ENCODE measurements at regions not wholly inside any gene's neighbourhood (a gene's known extent, or its start where the extent isn't known, plus 50 kb on each side); places are given as distances from the start of the nearest gene placed in this dataset.
A peak's percentile ranks its signal among the peaks of the same experiment; 100 is the strongest.

DNA sequence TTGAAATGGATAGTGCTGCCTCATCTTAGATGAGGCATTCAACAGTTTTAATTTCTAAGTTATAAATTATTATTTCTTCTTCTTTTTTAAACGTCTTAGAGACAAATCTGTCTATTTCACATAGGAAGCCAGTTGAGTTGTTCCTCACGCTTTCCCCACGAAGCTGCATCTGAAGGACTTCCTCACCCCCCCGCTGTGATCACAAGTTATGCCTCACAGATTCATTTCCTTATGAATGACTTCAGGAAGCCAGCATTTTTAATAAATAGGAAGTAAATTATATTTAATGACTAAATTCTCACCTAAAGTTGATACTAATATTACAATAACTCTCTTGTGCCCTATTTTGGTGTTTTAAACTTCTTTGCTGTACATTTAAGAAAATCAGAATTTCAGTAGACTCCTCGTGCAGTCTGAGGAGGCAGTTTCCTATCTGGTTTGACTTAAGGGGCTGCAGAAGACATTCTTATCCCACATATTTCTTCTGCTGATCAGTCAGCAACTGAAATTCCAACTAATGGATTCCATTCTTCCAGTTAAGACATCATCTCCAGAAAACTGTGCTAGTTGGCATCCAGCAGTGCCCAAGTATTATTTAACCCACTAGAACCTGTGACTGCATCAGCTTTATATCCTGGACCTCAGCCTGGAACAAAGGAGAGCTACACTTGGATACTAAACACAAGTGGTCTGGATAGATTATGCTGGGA lies 182.7 kb upstream of the CCN2 start:
- Histone ChIP-seq H3K9ac (ENCODE audit: insufficient read length, low read depth) (no peak overlapping the region), H3K4me1 (ENCODE audit: insufficient read depth, insufficient read length) (no peaks in the 10 kb centered on the region), H3K36me3 (ENCODE audit: insufficient read depth, insufficient read length, low read length) (no peaks in the 10 kb centered on the region), H3K4me3 (ENCODE audit: insufficient read length, low read depth) (no peak overlapping the region), H3K27me3 (ENCODE audit: insufficient read depth, insufficient read length) (no peaks in the 10 kb centered on the region), H3K9me3 (ENCODE audit: insufficient read depth, low read length) (no peaks in the 10 kb centered on the region)
- DNase-seq (ENCODE audit: low read depth, low spot score): no peak
- TF ChIP-seq ZNF274 (IDR thresholded peaks at IDR 0.05; ENCODE audit: low read depth, low read length) (no peak), SUZ12 (IDR thresholded peaks at IDR 0.05; ENCODE audit: extremely low read depth, insufficient read depth, insufficient read length) (no peak), YY1 (IDR thresholded peaks at IDR 0.05; ENCODE audit: insufficient read depth, insufficient read length) (no peak)

DNA sequence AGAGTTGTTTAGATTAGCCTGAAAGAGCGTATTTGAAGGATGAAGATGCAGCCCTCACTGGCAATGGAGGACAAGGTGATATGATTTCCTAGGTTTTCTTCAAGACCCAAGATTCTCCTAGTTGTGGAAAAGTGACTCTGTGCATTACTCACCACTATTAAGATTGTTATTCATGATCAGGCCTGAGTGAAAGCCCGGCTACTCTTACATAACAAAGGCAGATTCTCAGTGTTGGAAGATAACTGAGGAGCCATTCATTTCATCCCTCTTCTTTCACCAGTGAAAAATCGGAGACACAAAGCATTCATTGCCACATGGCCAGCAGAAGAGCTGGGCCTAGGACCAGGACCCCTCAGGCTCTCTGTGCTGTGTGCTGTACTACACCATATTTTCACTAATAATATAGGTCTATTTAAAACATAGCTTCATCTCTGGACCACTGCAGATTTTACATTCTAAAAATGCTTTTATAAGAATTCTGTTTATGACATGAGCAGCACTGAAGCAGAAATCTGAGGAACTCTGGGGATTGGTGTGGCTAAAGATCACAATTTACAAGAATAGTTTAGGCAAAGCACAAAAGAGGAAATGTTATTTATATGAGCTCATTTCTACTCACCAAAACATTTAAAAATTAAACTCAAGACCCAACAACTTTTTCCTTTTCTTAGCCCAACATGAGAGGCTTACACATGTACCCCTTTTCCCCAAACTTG lies 181.9 kb upstream of the CCN2 start:
- Histone ChIP-seq H3K4me1 (ENCODE audit: insufficient read depth, insufficient read length) (no peaks in the 10 kb centered on the region), H3K4me3 (ENCODE audit: insufficient read length, low read depth) (no peak overlapping the region), H3K36me3 (ENCODE audit: insufficient read depth, insufficient read length, low read length) (no peaks in the 10 kb centered on the region), H3K27me3 (ENCODE audit: insufficient read depth, insufficient read length) (no peaks in the 10 kb centered on the region), H3K9ac (ENCODE audit: insufficient read length, low read depth) (no peak overlapping the region), H3K9me3 (ENCODE audit: insufficient read depth, low read length) (no peaks in the 10 kb centered on the region)
- DNase-seq (ENCODE audit: low read depth, low spot score): peak; percentile 9
- TF ChIP-seq YY1 (IDR thresholded peaks at IDR 0.05; ENCODE audit: insufficient read depth, insufficient read length): no peak
- no peak for TF ChIP-seq SUZ12 (IDR thresholded peaks at IDR 0.05; ENCODE audit: extremely low read depth, insufficient read depth, insufficient read length)
- no peak for TF ChIP-seq ZNF274 (IDR thresholded peaks at IDR 0.05; ENCODE audit: low read depth, low read length)

DNA sequence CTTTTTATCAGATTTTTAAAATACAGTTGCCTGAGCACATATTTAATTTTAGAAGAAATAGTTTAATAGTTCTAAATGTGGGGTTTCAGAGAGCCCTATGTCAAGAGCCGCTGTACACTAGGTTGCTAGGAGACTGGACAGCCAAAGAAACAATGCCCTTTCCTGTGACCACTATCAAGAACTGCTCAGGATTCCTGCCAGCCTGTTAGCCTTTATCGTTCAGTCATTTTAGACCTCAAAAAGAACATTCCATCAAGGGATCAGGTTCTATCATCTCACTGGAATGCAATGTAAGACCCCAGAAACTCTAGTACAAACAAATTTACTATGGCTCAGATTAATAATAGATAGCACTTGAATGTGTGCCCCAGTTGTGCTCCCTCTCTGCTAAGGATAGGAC lies 181.2 kb upstream of the CCN2 start:
- no peak overlapping the region for H3K4me3 ChIP-seq (ENCODE audit: insufficient read length, low read depth)

DNA sequence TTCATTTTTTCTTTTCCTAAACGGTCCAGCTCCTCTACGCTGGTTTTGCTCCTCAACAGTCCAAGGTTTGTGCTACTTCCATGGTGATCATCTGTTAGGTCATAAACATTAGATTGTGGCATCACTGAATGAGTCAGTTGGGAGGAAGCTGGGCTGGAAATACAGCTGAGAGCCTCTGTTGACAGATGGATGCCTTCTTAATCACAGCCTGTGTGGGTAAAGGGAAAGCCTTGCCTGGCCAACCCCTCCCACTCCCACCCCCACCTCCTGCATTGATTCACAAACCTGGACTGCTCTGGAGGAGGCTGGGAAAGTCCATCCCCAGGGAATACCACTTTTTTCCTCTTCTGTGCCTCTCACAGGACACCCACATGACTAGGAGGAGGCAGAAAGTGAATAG lies 180.6 kb upstream of the CCN2 start:
- H3K36me3 ChIP-seq (ENCODE audit: insufficient read depth, insufficient read length, low read length): no peaks in the 10 kb centered on the region
- no peak overlapping the region for H3K9ac ChIP-seq (ENCODE audit: insufficient read length, low read depth)
- no peaks in the 10 kb centered on the region for H3K27me3 ChIP-seq (ENCODE audit: insufficient read depth, insufficient read length)
- H3K9me3 ChIP-seq (ENCODE audit: insufficient read depth, low read length): no peaks in the 10 kb centered on the region
- no peaks in the 10 kb centered on the region for H3K4me1 ChIP-seq (ENCODE audit: insufficient read depth, insufficient read length)
- TF ChIP-seq SUZ12 (IDR thresholded peaks at IDR 0.05; ENCODE audit: extremely low read depth, insufficient read depth, insufficient read length): no peak
- TF ChIP-seq ZNF274 (IDR thresholded peaks at IDR 0.05; ENCODE audit: low read depth, low read length): no peak
- no peak for TF ChIP-seq YY1 (IDR thresholded peaks at IDR 0.05; ENCODE audit: insufficient read depth, insufficient read length)
- no peak overlapping the region for H3K4me3 ChIP-seq (ENCODE audit: insufficient read length, low read depth)
- peak; percentile 8 for DNase-seq (ENCODE audit: low read depth, low spot score)

More for the DNA sequence above, 181.2 kb upstream of the CCN2 start:
- TF ChIP-seq ZNF274 (IDR thresholded peaks at IDR 0.05; ENCODE audit: low read depth, low read length) (no peak), SUZ12 (IDR thresholded peaks at IDR 0.05; ENCODE audit: extremely low read depth, insufficient read depth, insufficient read length) (no peak)
- H3K9ac ChIP-seq (ENCODE audit: insufficient read length, low read depth): no peak overlapping the region
- DNase-seq (ENCODE audit: low read depth, low spot score): no peak
- no peaks in the 10 kb centered on the region for H3K9me3 ChIP-seq (ENCODE audit: insufficient read depth, low read length)
- no peaks in the 10 kb centered on the region for H3K4me1 ChIP-seq (ENCODE audit: insufficient read depth, insufficient read length)
- no peaks in the 10 kb centered on the region for H3K36me3 ChIP-seq (ENCODE audit: insufficient read depth, insufficient read length, low read length)
- H3K27me3 ChIP-seq (ENCODE audit: insufficient read depth, insufficient read length): no peaks in the 10 kb centered on the region

DNA sequence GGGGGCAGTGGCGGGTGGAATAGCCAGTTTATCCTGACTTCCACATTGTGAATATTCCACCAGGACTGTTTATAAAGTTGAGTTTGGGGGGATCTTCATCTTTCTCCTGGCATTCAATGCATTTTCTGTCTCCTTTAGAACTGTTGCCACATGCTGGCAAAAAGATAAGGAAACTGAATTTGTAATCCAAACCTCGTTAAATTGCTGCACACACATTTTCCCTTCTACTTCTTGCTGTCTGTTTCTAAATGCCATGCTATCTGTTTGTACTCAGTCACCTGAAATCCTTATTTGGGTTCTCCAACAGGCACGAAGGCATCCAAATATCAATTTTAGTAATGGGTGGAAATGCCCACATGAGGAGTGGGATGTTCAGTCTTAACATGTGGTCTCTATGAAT lies 180.2 kb upstream of the CCN2 start:
- no peaks in the 10 kb centered on the region for H3K27me3 ChIP-seq (ENCODE audit: insufficient read depth, insufficient read length)
- no peaks in the 10 kb centered on the region for H3K36me3 ChIP-seq (ENCODE audit: insufficient read depth, insufficient read length, low read length)
- TF ChIP-seq SUZ12 (IDR thresholded peaks at IDR 0.05; ENCODE audit: extremely low read depth, insufficient read depth, insufficient read length) (no peak), YY1 (IDR thresholded peaks at IDR 0.05; ENCODE audit: insufficient read depth, insufficient read length) (no peak), ZNF274 (IDR thresholded peaks at IDR 0.05; ENCODE audit: low read depth, low read length) (no peak)
- DNase-seq (ENCODE audit: low read depth, low spot score): no peak
- no peaks in the 10 kb centered on the region for H3K4me1 ChIP-seq (ENCODE audit: insufficient read depth, insufficient read length)
- H3K9ac ChIP-seq (ENCODE audit: insufficient read length, low read depth): no peak overlapping the region
- no peaks in the 10 kb centered on the region for H3K9me3 ChIP-seq (ENCODE audit: insufficient read depth, low read length)
- H3K4me3 ChIP-seq (ENCODE audit: insufficient read length, low read depth): no peak overlapping the region

DNA sequence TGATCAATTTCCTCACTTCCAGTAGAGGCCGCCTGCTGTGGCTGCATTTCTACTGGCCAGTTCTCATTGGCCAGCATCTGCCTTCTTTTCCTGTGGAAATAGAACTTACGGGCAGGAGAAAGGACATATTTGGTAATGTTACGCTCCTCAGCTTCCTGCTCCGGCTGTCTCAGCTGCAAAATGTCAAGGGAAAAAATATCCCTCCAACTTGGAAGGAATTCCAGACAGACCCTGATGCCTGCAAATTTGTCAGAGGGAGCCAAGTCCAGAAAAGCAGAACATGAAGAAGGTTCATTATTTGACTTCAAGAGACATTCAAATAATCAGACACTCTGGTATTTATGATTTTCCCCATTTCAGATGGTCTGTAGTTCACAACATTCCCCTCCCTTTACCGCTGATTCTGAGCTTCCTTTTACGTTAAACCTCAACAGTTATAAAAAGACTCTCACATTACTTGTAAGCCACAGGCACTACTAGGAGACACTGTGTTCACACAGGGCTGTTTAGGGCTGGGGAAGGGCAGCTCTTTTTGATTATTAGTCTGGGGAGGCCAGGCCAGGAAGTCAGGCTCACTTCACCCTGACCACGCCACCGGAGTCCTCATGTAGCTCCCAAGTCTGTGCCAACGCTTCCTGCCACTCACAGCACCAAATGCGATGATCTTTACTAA lies 179.6 kb upstream of the CCN2 start:
- Histone ChIP-seq H3K4me1 (ENCODE audit: insufficient read depth, insufficient read length) (no peaks in the 10 kb centered on the region), H3K9me3 (ENCODE audit: insufficient read depth, low read length) (no peaks in the 10 kb centered on the region), H3K36me3 (ENCODE audit: insufficient read depth, insufficient read length, low read length) (no peaks in the 10 kb centered on the region), H3K27me3 (ENCODE audit: insufficient read depth, insufficient read length) (no peaks in the 10 kb centered on the region), H3K4me3 (ENCODE audit: insufficient read length, low read depth) (no peak overlapping the region), H3K9ac (ENCODE audit: insufficient read length, low read depth) (no peak overlapping the region)
- TF ChIP-seq SUZ12 (IDR thresholded peaks at IDR 0.05; ENCODE audit: extremely low read depth, insufficient read depth, insufficient read length) (no peak), ZNF274 (IDR thresholded peaks at IDR 0.05; ENCODE audit: low read depth, low read length) (no peak), YY1 (IDR thresholded peaks at IDR 0.05; ENCODE audit: insufficient read depth, insufficient read length) (no peak)
- DNase-seq (ENCODE audit: low read depth, low spot score): no peak

DNA sequence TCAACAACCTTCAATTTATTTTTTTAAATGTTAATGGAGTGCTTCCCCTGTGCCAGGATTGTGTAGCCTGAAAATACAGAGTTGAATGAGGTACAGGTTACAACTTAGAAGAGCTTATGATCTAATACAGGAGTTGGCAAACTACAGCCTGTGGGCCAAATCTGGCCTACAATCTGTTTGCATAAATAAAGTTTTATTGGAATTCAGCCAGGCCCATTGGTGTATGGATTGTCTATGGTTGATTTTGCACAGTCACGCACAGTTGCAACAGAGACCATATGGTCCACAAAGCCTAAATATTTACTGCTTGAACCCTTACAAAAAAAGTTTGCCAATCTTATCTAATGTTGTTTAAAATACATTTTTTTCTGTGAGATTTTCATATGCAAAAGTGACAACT lies 177.3 kb upstream of the CCN2 start:
- H3K9me3 ChIP-seq (ENCODE audit: insufficient read depth, low read length): no peaks in the 10 kb centered on the region
- H3K9ac ChIP-seq (ENCODE audit: insufficient read length, low read depth): no peak overlapping the region
- no peak overlapping the region for H3K4me3 ChIP-seq (ENCODE audit: insufficient read length, low read depth)
- H3K36me3 ChIP-seq (ENCODE audit: insufficient read depth, insufficient read length, low read length): no peaks in the 10 kb centered on the region
- no peaks in the 10 kb centered on the region for H3K27me3 ChIP-seq (ENCODE audit: insufficient read depth, insufficient read length)
- no peak for TF ChIP-seq YY1 (IDR thresholded peaks at IDR 0.05; ENCODE audit: insufficient read depth, insufficient read length)
- no peak for TF ChIP-seq SUZ12 (IDR thresholded peaks at IDR 0.05; ENCODE audit: extremely low read depth, insufficient read depth, insufficient read length)
- TF ChIP-seq ZNF274 (IDR thresholded peaks at IDR 0.05; ENCODE audit: low read depth, low read length): no peak
- DNase-seq (ENCODE audit: low read depth, low spot score): no peak
- no peaks in the 10 kb centered on the region for H3K4me1 ChIP-seq (ENCODE audit: insufficient read depth, insufficient read length)
